ENCODE measurements at regions not wholly inside any gene's neighbourhood (a gene's known extent, or its start where the extent isn't known, plus 50 kb on each side); places are given as distances from the start of the nearest gene placed in this dataset.

DNA sequence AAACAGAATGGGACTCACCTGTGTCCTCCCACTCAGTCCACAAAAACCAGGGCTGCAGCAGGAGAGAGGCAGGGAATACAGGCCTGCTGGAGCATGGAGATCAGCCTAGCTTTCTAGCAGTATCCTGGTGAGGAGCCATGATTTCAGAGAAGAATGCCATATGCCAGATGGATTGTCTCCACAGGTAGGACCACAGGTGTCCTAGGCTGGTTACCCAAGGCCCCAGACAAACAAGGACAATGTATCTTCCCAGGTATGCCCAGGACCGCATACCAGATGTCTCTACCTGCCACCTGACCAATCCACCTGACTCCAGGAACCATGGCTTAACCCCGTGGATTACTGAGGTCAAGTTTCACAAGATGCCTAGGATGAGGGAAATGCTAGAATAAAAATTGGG is 295.4 kb upstream of the NPSR1 start:
- TF ChIP-seq CTCF (IDR thresholded peaks at IDR 0.05; ENCODE audit: insufficient read depth, low read depth, low read length) (no peak), EZH2 (IDR thresholded peaks at IDR 0.05; ENCODE audit: insufficient read depth, low read length) (no peak)
